ENCODE measurements at regions not wholly inside any gene's neighbourhood (a gene's known extent, or its start where the extent isn't known, plus 50 kb on each side); places are given as distances from the start of the nearest gene placed in this dataset.

DNA sequence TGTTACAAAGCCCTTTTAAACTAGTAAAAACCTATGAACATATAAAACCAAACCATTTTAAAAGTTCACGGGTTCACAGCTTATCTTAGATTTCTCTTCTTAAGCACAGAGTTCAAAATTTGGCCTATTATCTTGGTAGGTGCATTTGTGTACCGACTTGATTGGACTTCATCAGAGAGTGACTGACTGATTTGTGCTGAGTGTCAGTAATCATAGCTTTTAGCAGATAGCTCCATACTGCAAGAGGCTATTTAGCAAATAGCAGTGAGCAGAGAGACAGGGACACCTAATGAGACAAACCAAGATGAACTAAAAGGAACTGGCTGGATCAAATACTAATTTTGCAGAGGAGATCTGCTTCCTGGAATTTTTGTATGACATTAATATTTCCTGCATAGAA is 274.5 kb downstream of the PRR16 start:
- DNase-seq (ENCODE audit: low spot score): no peak

DNA sequence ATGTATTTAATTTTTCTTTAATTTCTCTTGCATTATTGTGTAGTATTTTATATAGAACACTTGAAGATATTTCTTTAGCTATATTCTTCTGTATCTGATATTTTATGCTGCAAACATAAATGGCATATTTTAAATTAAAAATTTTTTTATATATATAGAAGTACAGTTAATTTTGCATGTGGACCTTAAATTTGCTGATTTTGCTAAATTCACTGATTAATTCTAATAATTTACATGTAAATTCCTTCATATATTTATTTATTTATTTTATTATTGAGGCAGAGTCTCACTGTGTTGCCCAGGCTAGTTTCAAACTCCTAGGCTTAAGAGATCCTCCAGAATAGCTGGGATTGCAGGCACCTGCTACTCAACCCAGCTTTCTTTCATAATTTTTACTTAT is 276.9 kb downstream of the PRR16 start:
- no peak for DNase-seq (ENCODE audit: low spot score)

DNA sequence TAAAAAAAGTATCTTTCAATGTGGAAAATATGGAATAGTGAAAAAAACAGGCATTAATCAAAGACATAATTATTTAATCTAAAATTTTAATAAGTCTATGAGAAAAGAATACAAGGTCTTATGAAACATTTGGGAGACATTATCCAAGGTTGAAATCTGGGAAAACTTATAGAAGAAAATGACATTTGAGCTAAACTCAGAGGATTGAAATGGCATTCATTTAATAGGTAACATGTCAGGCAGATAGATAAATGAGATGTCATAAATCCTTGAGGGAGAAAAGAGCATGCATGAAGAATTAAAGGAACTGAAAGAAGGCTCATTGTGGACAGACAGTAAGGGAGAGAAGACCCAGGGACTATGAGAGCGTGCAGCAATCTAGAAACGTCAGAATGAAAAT is 284.4 kb downstream of the PRR16 start:
- DNase-seq (ENCODE audit: low spot score): no peak

DNA sequence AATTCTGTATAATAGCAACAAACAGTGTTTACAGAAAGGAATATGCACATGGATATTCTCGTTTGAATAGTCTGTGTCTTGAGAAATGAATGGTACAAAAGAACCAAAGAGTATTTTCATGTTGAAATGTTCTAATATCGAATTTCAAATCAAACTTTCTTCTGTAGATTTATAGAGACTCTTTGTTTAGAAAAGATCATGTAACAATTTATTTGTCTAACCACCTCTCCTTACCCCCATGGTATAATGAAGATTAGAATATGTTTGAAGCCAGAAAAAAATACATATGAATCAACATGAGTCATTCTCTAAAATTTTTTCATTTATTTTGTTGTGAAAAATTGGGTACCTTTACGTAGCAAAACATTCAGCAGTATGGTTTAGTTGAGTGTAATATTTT is 285.6 kb downstream of the PRR16 start:
- no peak for DNase-seq (ENCODE audit: low spot score)

DNA sequence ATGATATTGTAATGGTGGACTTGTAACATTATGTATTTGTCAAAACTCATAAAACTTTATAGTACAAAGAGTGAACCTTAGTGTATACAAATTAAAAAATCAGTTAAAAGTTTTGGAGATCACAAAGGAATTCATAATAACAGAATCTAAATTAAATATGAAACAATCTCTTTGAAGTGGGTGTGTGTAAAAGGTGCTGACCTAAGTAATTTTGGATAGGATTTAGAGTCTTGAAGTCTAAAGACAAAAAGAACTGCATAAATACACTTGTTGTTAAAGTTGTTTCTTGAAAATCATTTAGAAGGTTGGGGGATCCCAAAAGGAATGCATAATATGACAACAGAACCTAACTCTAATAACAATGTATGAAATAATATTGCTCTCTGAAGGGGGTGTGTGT is 295.5 kb downstream of the PRR16 start:
- no peak for DNase-seq (ENCODE audit: low spot score)

DNA sequence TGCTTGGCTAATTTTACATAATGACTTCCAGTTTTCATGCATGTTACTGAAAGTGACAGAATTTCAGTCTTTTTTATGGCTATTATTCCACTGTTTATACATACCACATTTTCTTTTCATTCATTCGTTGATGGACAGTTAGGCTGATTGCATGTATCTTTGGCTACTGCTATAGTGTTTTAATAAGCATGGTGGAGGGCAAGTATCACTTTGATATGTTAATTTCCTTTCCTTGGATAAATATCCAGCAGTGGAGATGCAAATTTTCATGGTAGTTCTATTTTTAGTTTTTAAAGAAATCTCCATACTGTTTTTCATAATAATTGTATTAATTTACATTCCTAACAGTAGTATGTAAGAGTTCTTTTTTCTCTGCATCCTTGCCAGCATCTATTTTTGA is 297.9 kb downstream of the PRR16 start:
- DNase-seq (ENCODE audit: low spot score): no peak

DNA sequence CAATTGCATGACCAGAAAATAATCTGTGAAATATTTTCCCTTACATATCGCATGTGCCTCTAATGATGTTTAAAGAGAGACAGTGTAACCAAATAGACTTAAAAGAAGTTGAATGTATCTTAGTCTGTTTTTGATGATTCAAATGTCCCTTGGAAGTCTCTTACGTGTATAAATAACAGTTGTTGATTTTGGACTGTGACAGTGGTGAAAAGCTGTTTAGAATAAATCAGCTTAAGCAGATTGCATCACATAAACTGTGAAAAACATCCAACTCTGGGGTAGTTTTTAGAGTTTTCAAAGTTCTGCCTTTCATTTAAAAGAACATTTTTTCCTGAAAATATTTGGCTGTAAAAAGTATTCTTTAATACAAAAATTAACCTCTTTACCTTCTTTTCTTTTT is 301.1 kb downstream of the PRR16 start:
- no peak for DNase-seq (ENCODE audit: low spot score)

DNA sequence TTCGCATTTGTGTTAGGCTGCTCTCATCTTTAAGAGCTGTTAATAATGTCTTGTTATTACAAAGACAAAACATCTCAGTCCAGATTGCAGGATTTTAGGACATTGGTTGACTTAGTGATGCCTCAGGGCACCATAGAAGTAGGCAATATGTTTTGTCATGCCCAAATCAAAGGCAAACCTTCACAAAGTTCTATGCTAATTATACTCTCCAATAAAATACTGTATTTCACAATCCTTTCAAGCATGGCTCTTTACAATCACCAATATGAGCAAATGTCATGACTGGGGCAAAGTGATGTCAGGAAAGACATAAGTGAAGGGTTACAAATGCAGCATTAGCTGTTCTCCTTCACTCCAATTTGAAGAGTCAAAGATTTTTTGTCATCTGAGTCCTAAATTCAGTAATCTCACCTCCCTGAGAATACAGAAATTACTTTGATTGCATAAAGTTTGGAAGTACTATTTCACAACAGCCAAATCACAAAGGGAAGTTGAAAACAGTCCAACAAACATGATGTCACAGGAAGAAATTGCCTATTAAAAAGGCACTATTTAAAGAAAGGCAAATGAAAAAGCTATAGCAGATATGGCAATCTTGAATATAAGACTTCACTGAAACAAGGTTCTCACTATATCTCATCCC is 303.2 kb downstream of the PRR16 start:
- DNase-seq (ENCODE audit: low spot score): no peak

DNA sequence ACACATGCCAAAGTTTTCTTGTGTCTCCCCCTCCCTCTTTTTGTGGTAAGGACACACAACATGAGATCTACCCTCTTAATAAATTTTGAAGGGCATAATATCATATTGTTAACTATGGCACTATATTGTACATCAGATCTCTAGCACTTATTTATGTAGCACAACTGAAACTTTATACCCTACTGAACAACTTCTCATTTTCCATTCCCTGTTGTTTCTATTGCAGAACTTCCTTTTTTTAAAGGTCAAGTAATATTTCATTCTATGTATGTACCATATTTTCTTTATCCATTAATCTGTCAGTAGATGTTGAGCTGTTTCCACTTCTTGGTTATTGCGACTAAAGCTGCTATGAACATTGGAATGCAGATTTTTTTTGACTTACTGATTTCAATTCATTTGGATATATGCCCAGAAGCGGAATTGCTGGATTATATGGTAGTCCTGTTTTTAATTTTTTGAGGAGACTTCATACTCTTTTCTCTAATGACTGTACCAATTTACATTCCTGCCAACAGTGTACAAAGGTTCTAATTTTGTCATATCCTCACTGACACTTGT is 305.3 kb downstream of the PRR16 start:
- no peak for DNase-seq (ENCODE audit: low spot score)

DNA sequence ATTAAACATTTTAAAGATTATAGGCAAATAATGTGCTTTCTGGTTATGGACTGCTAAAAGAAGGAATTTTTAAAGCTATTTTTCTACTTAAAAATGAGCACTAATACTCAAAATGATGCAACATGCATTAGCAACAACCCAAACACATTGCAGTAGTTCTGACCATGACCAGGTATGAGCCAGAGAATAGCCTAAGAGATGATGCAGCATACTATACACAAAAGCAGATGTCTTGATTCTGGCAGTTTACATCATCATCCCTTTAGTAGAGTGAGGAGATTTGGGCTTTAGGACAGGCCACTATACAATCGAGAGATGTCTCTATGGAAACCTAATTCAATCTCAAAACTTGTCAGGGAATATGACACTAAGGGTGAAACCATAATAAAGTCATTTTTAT is 307.1 kb downstream of the PRR16 start:
- DNase-seq (ENCODE audit: low spot score): no peak

DNA sequence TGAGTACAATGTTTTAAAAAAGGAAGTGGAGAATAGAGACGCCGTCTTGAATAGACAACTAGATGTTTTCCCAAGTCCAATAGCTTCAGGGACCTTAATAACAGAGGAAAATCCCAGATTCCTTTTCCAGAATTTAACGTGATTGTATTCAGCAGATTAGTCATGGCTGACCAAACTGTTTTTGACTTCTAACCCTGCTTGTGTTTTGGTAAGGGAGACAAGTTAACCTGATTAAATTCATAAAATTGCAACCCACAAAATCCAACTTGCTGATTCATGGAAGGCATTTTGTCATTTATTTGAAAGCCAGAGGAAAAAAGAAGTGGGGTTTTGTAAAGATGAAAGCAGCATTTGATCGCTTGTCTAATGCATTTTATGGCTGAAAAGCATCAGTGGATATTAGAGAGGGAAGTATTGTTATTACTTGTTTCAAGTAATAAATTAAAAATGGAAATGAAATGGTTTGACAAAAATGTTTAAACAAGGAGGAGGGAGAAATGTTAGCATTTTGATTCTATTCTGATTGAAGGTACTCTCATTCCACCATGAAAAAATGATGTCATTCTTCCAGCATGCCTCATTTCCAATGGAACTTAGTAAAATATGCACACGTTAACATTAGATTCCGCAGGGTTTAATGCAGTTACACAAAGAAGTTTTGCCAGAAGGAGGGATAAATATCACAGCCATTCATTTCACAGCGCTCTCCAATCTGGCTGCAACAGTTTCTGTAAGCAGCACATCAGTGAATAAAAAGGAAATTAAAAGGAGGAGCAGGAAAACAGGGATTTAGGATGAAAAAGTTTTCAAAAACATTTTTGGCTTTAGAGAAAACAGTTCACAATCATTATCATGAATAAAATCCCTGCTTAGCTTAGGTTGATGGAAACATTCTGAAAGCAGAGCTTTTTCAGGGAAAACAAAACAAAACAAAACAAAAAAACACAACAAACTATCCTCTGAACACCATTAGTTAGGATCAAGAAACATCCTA is 314.7 kb downstream of the PRR16 start:
- DNase-seq (ENCODE audit: low spot score): no peak

DNA sequence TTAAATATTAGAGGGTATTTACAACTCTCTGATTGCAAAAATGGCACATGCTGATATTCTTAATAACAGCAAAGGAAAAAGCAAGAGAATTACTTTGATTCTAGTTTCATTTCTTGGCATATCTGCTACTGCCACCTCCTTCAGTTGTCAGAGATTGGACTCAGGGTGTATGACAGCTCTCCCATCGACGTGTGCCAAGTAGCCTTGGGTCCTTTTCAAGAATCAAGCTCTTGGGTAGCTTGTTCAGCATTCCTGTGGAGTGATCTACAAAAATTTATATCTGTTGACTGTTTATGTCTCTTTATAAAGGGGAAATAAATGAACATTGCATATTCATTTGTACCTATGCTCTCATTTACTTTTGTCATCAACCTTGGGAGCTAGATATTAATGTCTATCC is 315.6 kb downstream of the PRR16 start:
- DNase-seq (ENCODE audit: low spot score): no peak

DNA sequence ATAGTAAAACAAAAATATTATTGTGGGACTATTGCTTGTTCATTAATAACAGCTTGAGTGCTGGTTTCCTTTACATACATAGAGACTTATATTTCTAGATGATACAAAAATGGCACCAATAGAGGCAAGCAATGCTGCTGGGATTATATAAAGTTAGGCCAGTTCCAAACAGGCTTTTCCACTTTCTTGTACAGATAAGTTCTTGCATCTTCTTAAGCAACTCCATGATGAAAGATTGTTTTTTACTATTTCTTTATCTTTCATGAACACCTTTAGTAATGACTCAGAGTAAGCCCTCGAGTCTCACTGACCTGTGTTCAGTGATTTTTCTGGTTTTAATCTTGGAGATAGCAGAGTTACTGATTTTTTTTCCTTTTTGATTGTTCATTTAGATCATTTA is 324.4 kb downstream of the PRR16 start:
- no peak for DNase-seq (ENCODE audit: low spot score)

DNA sequence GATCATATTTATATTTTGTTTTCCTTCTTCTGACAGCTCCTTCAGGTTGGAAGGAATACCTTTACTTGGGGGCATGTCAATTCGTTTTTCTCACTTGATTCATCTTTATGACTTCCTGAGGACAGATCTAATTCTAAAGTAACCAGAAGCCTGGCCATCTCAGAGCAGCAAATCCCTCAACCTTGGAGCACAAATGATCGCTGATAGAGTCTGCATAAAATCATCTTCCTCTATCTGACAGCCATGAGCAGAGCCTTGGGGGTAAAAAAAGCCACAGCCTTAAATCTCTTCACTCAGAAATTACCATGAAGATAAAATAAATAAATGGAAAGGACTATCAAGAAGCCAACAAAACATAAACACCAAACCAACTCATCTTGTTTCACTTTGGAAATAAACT is 325.8 kb downstream of the PRR16 start:
- no peak for DNase-seq (ENCODE audit: low spot score)

DNA sequence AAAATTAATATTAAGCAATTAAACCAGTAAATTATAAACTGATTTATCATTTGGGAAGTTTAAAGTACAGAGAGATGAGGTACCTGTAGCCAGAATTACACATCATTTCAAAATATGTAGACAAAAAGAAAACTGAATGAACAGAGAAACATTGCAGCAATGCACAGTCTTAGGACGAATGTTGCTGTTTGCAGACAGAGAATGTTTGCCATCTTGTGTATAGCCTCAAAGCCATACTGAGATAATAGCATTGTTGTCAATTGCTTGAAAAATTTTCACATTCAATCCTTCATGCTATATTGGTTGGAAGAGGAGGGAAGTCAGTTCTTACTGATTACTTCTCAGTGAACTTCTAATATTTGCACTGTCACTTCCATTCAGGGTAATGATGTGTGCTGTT is 326.2 kb downstream of the PRR16 start:
- no peak for DNase-seq (ENCODE audit: low spot score)

DNA sequence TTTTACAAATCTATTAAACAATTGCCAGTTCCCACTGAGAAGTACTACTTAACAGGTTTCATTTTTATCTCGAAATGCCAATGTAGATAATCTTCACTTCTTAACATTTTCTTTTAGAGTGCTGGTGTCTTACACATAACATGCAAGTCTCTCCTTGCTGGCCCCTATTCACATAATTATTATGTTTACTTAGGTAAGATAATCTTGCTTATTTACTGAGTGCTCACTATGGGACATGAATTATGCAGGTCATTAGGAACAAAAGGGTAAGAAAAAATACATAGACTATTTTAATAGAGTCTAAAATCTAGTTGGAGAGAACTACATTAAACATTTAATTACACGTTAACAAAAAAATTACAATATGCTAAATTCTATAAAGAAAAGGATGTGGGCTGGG is 328.4 kb downstream of the PRR16 start:
- no peak for DNase-seq (ENCODE audit: low spot score)

DNA sequence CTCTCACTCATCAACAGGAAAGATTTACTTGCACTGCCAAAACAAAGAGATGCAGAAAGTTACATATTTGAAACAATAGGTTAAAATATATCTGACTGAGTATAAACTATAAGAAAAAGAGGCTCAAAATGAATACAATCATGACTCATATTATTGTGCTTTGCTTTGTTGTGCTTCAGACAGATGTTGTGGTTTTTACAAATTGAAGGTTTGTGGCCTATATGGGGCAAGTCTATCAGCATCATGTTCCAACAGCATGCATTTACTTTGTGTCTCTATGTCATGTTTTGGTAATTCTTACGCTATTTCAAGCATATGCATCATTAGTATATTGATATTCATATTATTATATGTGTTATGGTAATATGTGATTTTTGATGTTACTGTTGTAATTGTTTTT is 330.0 kb downstream of the PRR16 start:
- DNase-seq (ENCODE audit: low spot score): no peak

DNA sequence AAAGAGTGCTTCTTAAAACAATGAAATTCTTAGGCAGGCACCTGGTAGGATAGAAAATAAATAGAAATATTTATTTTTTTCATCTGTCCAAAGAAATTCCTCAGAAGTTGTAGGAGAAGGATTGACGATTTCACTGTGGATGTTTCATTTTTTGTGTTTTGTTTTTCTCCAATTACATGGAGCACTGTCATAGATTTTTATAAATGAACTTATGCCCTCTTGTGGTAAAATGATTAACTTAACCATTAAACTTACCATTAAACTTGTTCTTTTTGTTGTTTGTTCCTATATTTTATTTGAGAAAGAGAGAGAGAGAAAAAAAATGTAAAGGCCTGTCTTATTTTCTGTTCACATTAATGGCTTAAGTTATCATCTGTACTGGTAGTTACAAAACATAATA is 339.2 kb downstream of the PRR16 start:
- DNase-seq (ENCODE audit: low spot score): peak; percentile 0

DNA sequence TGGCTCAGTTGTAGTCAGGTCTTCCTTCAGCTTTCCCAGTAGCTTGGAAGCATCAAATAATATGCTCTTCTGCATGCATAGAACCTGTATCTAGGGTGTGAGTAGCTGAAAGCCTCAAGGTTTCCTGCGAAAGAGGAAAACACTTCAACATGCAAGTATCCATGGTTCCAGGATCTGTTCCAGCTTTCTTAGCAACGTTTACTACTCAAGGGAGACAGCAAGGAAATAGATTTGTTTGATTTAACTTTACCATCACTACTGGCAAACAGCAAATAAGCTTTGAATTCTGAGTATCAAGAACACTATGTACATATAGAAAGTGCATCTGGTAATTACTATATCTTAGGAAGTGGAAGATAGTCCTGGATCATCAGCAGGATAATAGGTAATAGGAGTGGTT is 341.0 kb downstream of the PRR16 start:
- no peak for DNase-seq (ENCODE audit: low spot score)

DNA sequence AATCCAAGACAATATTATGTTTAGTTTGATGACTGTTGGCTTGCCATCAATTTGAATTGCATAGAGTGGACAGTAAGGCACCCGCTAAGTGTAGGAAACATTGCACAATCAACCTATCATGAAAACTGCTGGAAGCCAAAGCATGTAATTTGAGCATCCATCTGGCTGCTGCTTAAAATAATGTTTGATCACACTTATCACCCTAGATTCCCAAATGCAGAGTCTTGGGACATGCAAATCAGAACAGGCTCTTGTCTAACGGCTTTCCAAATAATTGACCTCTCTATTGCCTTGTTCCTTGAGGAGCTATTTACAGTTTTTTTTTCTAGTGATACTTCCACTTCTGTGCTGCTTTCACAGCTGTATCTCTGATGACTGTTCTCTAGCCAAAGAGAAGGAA is 342.1 kb downstream of the PRR16 start:
- no peak for DNase-seq (ENCODE audit: low spot score)

DNA sequence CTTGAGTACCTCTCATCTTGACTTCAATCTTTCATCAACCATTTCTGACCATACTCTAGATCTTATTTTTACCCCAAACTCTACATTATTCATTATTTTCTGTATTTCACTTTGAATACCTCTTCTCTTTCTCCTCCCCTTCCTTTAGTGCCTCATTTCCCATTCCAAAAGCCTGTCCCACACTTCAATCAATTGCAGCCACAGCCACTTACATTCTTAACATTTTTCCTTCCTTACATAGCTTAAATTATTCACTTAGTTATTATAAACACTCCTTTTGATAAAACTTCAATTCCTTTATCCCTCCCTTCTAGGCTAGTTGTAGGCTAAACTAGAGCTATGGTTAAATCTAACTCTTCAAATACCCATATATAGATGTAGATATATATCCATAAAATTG is 344.0 kb downstream of the PRR16 start:
- no peak for DNase-seq (ENCODE audit: low spot score)

DNA sequence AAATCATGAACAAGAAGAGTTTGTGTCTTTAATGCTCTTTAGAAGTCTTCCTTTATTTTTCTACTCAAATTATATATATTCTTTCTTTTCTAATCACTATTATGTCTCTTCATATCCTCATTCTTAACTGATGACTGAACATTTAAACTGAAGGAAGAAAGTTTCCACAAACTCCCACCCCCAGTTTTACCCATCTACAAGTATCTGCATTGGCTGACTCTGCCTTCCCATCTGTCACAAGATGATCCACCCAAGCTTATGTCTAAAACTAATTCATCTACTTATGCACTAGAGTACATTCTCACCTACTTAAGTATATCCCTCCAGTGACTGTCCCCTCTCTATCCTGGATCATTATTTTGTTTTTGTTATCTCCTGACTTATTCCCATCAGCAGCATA is 344.5 kb downstream of the PRR16 start:
- DNase-seq (ENCODE audit: low spot score): no peak

DNA sequence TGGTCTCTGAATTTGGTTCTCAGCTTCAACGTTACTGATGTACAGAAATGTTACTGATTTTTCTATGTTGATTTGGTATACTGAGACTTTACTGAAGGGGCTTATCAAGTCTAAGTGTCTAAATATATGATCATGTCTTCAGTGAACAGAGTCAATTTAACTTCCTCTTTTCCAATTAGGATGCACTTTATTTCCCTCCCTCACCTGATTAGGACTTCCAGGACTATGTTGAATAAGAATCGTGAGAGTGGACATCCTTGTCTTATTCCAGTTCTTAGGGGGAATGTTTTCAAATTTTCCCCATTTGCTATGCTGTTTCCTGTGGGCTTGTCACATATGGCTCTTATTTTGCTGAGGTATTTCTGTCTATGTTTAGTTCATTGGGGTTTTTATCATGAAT is 349.5 kb downstream of the PRR16 start:
- DNase-seq (ENCODE audit: low spot score): no peak
